Ammon's horn (tissue), 1 donor: ENCODE measurements at regions not wholly inside any gene's neighbourhood (a gene's known extent, or its start where the extent isn't known, plus 50 kb on each side); places are given as distances from the start of the nearest gene placed in this dataset.
"Not testable (repeated sequence)": the region's sequence is repeated elsewhere in the genome, so short reads cannot be mapped to it uniquely, and the experiment has no call there.

Experiments used
- DNase-seq: peaks from one replicate; pipeline ENCODE4 v3.0.0-alpha.2; 2016; ENCODE audit warnings: low spot score

- no peak for DNase-seq
These were observed 118.7 kb downstream of the BRMS1L start for GRCh38 chr14:35944847-35945246.

GRCh38 chr14:35940291-35940690 lies 114.2 kb downstream of the BRMS1L start:
- no peak for DNase-seq

DNA sequence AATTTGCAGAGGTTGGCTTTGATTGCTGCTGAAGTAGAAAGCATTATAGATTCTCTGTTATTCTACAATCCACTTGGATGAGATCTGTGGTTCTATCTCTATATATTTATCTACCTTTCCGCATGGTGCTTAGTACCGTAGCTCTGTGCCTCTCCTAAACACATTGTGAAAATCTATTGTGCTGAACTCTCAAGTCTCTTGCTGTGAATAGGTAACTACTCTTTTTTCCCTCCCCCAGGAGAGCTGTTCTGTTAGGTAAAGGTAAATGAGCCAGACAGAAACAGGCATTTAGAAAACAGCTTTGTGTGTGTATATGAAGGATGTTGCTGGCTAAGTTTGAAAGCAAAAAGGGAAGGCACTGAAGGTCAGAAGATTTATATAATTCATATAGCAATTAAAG lies 112.6 kb downstream of the BRMS1L start:
- DNase-seq, result no peak

GRCh38 chr14:35934499-35934898 lies 108.4 kb downstream of the BRMS1L start:
- no peak for DNase-seq

DNA sequence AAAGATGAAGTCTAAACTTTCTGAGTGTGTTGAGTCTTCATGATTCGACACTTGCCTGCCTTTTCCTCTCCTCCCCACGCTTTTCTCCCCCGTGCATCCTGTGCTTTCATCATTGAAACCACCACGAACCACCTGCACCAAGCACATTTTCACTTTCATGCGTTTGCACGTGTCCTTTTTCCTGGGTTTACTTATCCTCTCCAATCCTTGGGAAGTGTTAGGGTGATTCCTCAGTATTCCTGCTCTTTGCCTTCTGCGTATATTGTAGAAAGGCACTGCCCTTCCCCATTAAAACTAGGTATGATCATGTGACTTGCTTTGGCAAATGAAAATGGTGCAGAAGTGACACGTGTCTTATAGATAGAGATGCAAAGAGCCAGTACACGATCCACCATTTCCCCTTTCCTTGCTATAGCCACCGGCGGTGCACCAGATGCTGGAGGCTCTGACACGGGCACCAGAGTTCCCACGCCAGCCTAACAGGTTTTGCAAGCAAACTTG lies 106.6 kb downstream of the BRMS1L start:
- no peak for DNase-seq

DNA sequence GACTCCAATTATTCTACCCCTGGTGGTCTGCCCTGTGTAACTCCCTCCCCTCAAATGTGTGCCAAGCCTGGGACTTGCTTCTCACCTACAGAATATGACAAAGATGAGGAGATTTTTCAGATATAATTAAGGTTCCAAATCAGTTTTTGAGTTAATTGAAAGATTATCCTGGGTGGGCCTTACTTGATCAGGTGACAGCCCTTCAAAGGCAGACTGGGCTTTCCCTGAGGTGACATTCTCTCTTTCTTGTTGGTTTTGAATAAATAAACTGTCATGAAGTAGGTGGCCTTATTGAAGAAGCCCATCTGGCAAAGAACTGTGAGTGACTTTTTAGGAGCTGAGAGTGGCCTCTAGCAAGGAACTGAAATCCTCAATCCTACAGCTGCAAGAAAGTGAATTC lies 106.0 kb downstream of the BRMS1L start:
- no peak for DNase-seq

- DNase-seq, result no peak
These were observed 105.2 kb downstream of the BRMS1L start for GRCh38 chr14:35931346-35931745.

DNA sequence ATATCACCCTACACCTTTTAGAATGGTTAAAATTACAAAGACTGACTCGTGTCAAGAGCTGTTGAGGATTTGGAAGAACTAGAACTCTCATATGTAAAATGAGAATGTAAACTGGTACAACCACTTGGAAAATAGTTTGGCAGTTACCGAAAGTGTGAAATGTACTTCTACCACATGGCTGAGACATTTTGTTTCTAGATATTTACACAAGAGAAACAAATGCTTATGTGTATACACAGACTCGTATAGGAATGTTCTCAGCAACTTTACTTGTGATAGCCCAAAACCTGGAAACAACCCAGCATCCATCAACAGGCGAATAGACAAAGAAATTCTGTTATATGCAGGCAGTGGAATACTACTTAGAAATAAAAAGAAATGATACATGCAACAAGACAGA lies 103.0 kb downstream of the BRMS1L start:
- no peak for DNase-seq

DNA sequence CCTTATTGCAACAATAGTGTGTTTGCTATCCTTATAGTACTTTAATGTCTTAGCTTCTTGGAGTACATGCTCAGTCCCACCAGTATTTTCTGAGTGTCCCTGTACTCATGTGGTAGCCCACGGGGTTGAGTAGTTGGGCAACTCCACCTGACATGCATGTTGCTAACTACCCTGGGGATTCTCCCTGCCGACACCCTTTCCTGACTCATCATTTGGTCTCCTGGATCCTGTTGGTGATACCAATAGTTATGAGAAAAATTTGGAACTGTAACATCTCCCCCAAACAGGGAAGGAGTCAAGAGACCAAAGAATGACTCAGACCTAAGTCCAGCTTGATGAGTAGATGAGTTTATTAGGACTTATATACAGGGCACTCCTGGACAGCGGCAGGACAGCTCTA lies 101.6 kb downstream of the BRMS1L start:
- no peak for DNase-seq

DNA sequence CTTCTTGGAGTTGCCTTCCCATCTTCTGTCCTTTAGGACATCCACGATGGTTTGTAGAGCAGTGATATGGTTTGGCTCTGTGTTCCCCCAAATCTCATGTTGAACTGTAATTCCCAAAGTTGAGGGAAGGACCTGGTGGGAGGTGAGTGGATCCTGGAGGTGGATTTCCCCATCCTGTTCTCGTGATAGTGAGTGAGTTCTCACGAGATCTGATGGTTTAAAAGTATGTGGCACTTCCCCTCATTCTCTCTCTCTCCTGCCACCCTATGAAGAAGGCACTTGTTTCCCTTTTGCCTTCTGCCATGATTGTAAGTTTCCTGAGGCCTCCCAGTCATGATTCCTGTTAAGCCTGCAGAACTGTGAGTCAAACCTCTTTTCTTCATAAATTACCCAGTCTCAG lies 99.2 kb downstream of the BRMS1L start:
- no peak for DNase-seq

DNA sequence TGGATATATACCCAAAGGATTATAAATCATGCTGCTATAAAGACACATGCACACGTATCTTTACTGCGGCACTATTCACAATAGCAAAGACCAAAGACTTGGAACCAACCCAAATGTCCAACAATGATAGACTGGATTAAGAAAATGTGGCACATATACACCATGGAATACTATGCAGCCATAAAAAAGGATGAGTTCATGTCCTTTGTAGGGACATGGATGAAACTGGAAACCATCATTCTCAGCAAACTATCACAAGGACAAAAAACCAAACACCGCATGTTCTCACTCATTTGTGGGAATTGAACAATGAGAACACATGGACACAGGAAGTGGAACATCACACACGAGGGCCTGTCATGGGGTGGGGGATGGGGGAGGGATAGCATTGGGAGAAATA lies 96.5 kb downstream of the BRMS1L start:
- DNase-seq, result not testable (repeated sequence)

- DNase-seq, result no peak
These were observed 95.6 kb downstream of the BRMS1L start for GRCh38 chr14:35921745-35922144.
